Mesendoderm (in vitro differentiated cells): ENCODE measurements at regions not wholly inside any gene's neighbourhood (a gene's known extent, or its start where the extent isn't known, plus 50 kb on each side); places are given as distances from the start of the nearest gene placed in this dataset.
A peak's percentile ranks its signal among the peaks of the same experiment; 100 is the strongest.

Experiments
- DNase-seq: peaks from one replicate; pipeline ENCODE4 v3.0.0; 2013
- H2AK5ac ChIP-seq: 2 replicates; pipeline ENCODE4 v1.6.1; 2013; ENCODE audit warnings: low read length, inconsistent platforms
- H2BK120ac ChIP-seq: 2 replicates; pipeline ENCODE4 v1.6.1; 2013; ENCODE audit warnings: low read depth, mild to moderate bottlenecking, low read length, moderate library complexity, mixed read lengths
- H2BK15ac ChIP-seq: replicated peaks from 2 replicates; pipeline ENCODE4 v1.6.1; 2013; ENCODE audit warnings: low read depth, mild to moderate bottlenecking, moderate library complexity
- H2BK5ac ChIP-seq: 2 replicates; pipeline ENCODE4 v1.6.1; 2013; ENCODE audit warnings: low read length, inconsistent platforms
- H3K18ac ChIP-seq: 2 replicates; pipeline ENCODE4 v1.6.1; 2013; ENCODE audit warnings: mild to moderate bottlenecking, low read length, mixed read lengths
- H3K23ac ChIP-seq: one replicate; pipeline ENCODE4 v1.6.1; 2013; ENCODE audit warnings: low read length
- H3K27ac ChIP-seq: 2 replicates; pipeline ENCODE4 v1.5.1; 2013; ENCODE audit warnings: low read depth, mild to moderate bottlenecking, inconsistent platforms, low read length, moderate library complexity
- H3K27me3 ChIP-seq: 2 replicates; pipeline ENCODE4 v1.6.1; 2013; ENCODE audit warnings: low read length, control low read depth, mild to moderate bottlenecking, inconsistent platforms; ENCODE audit not compliant: insufficient read depth, poor library complexity
- H3K36me3 ChIP-seq: 2 replicates; pipeline ENCODE4 v1.6.1; 2013; ENCODE audit warnings: low read length, inconsistent platforms; ENCODE audit not compliant: control insufficient read depth, insufficient read depth
- H3K4ac ChIP-seq: one replicate; pipeline ENCODE4 v1.6.1; 2013; ENCODE audit warnings: low read depth, mild to moderate bottlenecking, low read length, moderate library complexity
- H3K4me1 ChIP-seq: 2 replicates; pipeline ENCODE4 v1.6.1; 2013; ENCODE audit warnings: low read depth, low read length, inconsistent platforms; ENCODE audit not compliant: control insufficient read depth
- H3K4me2 ChIP-seq: 2 replicates; pipeline ENCODE4 v1.6.1; 2013; ENCODE audit warnings: low read length
- H3K4me3 ChIP-seq: 2 replicates; pipeline ENCODE4 v1.5.1; 2013; ENCODE audit warnings: mild to moderate bottlenecking, low read length
- H3K56ac ChIP-seq: one replicate; pipeline ENCODE4 v1.6.1; 2013; ENCODE audit warnings: low read length
- H3K79me1 ChIP-seq: 2 replicates; pipeline ENCODE4 v1.6.1; 2013; ENCODE audit warnings: low read length, inconsistent platforms
- H3K79me2 ChIP-seq: 2 replicates; pipeline ENCODE4 v1.6.1; 2013; ENCODE audit warnings: mild to moderate bottlenecking, low read length; ENCODE audit not compliant: control insufficient read depth, insufficient read depth
- H3K9ac ChIP-seq: 2 replicates; pipeline ENCODE4 v1.6.1; 2013; ENCODE audit warnings: low read length, inconsistent platforms
- H4K5ac ChIP-seq: one replicate; pipeline ENCODE4 v1.6.1; 2013; ENCODE audit warnings: low read length
- H4K8ac ChIP-seq: one replicate; pipeline ENCODE4 v1.6.1; 2013; ENCODE audit warnings: low read depth, mild to moderate bottlenecking, control low read depth, low read length, moderate library complexity
- WGBS: extraction: QIAGEN DNeasy Blood & Tissue Kit; methylation state at CpG from one replicate; pipeline ENCODE4 v1.1.7; 2013; ENCODE audit warnings: low lambda C conversion rate, missing lambda C conversion rate; ENCODE audit not compliant: insufficient coverage; ENCODE audit errors: extremely low coverage; 5-methylcytosine and 5-hydroxymethylcytosine counted together

DNA sequence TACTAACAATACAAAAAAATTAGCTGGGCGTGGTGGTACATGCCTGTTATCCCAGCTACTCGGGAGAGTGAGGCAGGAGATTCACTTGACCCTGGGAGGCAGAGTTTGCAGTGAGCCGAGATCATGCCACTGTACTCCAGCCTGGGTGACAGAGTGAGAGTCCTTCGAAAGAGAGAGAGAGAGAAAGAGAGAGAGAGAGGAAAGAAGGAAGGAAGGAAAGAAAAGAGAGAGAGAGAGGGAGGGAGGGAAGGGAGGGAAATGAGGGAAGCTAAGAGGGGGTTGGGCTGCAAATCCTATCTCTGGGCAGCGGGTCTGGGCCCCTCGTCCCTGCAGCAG, 59.9 kb upstream of the TFRC start:
- no peak overlapping the region for H4K5ac ChIP-seq
- WGBS, result no CpG with 5 or more reads among the region's 6 CpGs
- no peaks in the 10 kb centered on the region for H3K36me3 ChIP-seq
- no peaks in the 10 kb centered on the region for H3K27me3 ChIP-seq
- no peak overlapping the region for H4K8ac ChIP-seq
- no peak overlapping the region for H3K23ac ChIP-seq
- no peaks in the 10 kb centered on the region for H3K79me1 ChIP-seq
- H3K9ac ChIP-seq, result no peak overlapping the region
- H3K56ac ChIP-seq, result no peak overlapping the region
- no peaks in the 10 kb centered on the region for H3K79me2 ChIP-seq
- H3K27ac ChIP-seq, result no peak overlapping the region
- no peak overlapping the region for H3K4me3 ChIP-seq
- no peak overlapping the region for H2AK5ac ChIP-seq
- H2BK120ac ChIP-seq, result no peak overlapping the region
- H2BK5ac ChIP-seq, result no peak overlapping the region
- H3K18ac ChIP-seq, result no peak overlapping the region
- H3K4me1 ChIP-seq, result no peaks in the 10 kb centered on the region
- H3K4ac ChIP-seq, result no peak overlapping the region
- H2BK15ac ChIP-seq, result no peak overlapping the region
- H3K4me2 ChIP-seq, result no peak overlapping the region
- no peak for DNase-seq

DNA sequence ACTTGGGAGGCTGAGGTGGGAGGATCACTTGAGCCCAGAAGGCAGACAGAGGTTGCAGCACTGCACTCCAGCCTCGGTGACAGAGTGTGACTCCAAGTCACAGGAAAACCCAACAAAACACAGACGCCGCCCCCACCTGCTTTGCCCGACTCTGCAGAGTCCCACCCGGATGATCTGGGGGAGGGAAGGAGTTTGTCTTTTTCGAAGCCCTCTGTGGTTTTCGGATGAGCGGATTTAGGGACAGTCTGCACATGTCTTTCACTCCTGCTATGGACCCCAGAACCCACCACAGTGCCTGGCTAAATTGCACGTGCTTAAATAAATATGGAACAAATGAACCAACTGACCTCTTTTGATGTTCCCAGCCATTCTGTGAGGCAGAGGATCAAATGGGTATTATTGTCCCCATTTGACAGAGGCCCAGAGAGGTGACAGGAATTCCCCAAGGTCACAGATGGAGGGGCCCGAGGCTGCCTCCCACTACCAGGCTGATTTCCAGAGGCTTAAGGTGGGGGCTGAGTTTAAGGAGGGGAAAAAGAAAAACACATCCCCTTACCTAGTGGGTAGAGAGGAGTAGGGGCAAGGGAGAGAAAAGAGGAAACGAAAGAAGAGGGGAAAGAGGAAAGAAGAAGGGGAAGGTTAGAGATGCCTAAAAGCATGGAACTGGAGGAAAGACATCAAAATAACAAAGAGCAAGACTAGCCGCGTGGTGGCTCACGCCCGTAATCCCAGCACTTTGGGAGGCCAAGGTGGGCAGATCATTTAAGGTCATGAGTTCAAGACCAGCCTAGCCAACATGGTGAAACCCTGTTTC, 59.4 kb upstream of the TFRC start:
- H3K36me3 ChIP-seq, result no peaks in the 10 kb centered on the region
- no peak overlapping the region for H3K18ac ChIP-seq
- no CpG with 5 or more reads among the region's 15 CpGs for WGBS

DNA sequence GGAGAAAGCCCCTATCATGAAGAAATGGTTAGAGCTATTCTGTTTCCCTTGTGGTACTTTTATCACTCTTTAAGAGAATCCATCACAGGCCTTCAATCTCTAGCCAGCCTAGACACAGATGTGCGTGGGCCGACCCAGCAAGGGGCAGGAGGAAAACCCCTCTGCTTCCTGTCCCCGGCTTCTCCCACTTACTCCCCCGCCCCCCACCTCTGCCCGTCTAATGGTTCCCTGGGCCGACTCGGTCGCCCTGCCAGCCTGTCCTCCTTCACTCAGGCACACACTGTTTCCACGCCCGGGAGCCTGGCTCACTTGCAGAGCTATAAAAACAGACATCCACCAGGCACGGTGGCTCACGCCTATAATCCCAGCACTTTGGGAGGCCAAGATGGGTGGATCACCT, 58.3 kb upstream of the TFRC start:
- Histone ChIP-seq H3K23ac (no peak overlapping the region), H3K36me3 (no peaks in the 10 kb centered on the region), H3K4me1 (no peaks in the 10 kb centered on the region), H3K56ac (no peak overlapping the region), H3K4me3 (no peak overlapping the region), H3K79me1 (no peaks in the 10 kb centered on the region), H3K4ac (no peak overlapping the region), H3K27ac (no peak overlapping the region), H4K5ac (no peak overlapping the region), H3K18ac (no peak overlapping the region), H2BK120ac (no peak overlapping the region), H3K4me2 (no peak overlapping the region), H4K8ac (no peak overlapping the region), H2BK5ac (no peak overlapping the region), H2AK5ac (no peak overlapping the region), H3K79me2 (no peaks in the 10 kb centered on the region), H3K27me3 (no peaks in the 10 kb centered on the region), H3K9ac (no peak overlapping the region), H2BK15ac (no peak overlapping the region)
- no CpG with 5 or more reads among the region's 12 CpGs for WGBS
- DNase-seq, result no peak

More for the DNA sequence above, 59.4 kb upstream of the TFRC start:
- no peaks in the 10 kb centered on the region for H3K4me1 ChIP-seq
- H2BK120ac ChIP-seq, result no peak overlapping the region
- H2BK15ac ChIP-seq, result no peak overlapping the region
- no peaks in the 10 kb centered on the region for H3K79me2 ChIP-seq
- H4K5ac ChIP-seq, result no peak overlapping the region
- no peaks in the 10 kb centered on the region for H3K27me3 ChIP-seq
- no peak overlapping the region for H3K4me2 ChIP-seq
- H3K23ac ChIP-seq, result no peak overlapping the region
- DNase-seq, result no peak
- no peak overlapping the region for H3K27ac ChIP-seq
- no peak overlapping the region for H3K56ac ChIP-seq
- no peak overlapping the region for H3K4ac ChIP-seq
- no peak overlapping the region for H2BK5ac ChIP-seq
- H3K9ac ChIP-seq, result no peak overlapping the region
- no peak overlapping the region for H3K4me3 ChIP-seq
- no peak overlapping the region for H2AK5ac ChIP-seq
- H4K8ac ChIP-seq, result no peak overlapping the region
- no peaks in the 10 kb centered on the region for H3K79me1 ChIP-seq

DNA sequence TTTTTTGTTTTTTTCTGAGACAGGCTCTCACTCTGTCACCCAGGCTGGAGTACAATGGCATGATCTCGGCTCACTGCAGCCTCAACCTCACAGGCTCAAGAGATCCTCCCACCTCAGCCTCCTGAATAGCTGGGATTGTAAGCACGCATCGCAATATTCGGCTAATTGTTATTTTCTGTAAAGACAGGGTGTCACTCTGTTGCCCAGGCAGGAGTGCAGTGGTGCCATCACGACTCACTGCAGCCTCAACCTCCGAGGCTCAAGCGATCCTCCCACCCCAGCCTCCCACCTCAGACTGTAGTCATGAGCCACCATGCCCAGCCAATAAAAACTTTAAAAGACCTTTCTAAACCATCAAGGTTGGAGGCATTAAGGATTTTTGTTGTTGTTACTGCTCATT, 57.4 kb upstream of the TFRC start:
- Histone ChIP-seq H2BK5ac (no peak overlapping the region), H3K36me3 (no peaks in the 10 kb centered on the region), H2AK5ac (no peak overlapping the region)

DNA sequence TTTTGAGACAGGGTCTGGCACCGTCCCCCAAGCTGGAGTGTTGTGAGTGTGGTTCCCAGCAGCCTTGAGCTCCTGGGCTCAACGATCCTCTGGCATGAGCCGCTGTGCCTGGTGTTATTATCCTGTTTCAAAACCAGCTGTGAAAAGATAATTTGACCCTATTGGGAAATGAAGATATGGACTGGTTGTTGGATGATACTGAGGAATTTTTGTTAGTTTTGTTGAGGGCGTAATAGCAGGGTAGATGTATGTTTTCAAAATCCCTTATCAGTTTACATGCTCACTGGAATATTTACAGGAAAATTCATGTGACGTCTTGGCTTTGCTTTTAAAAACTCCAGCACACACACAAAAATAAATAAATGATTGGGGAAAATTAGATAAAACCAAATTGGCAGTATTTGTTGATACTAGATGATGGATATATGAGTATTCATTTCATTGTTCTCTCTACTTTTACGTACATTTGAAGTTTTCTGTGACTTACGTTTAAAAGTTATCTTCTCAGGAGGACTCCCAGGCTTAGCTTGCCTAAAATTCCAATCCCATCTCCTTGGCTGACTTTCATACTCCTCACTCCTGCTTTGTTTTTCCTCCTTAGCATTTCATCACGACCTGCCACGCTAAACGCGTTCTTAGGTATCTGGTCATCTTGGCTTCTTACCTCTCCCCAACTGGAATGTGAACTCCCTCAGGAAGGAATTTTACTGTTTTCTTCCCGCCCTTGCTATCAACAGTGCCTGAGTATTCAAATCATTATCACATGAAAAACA, 56.8 kb upstream of the TFRC start:
- no peaks in the 10 kb centered on the region for H3K36me3 ChIP-seq
- no peak overlapping the region for H2BK5ac ChIP-seq
- H3K4me3 ChIP-seq, result no peak overlapping the region
- no peak overlapping the region for H3K4ac ChIP-seq
- H2BK120ac ChIP-seq, result no peak overlapping the region
- H3K4me2 ChIP-seq, result no peak overlapping the region
- no peak overlapping the region for H2AK5ac ChIP-seq
- no peak overlapping the region for H3K56ac ChIP-seq
- H3K18ac ChIP-seq, result no peak overlapping the region
- no peaks in the 10 kb centered on the region for H3K4me1 ChIP-seq
- no peaks in the 10 kb centered on the region for H3K79me2 ChIP-seq
- H3K23ac ChIP-seq, result no peak overlapping the region
- no CpG with 5 or more reads among the region's 12 CpGs for WGBS
- no peaks in the 10 kb centered on the region for H3K27me3 ChIP-seq
- H3K9ac ChIP-seq, result no peak overlapping the region
- no peak overlapping the region for H2BK15ac ChIP-seq
- H3K27ac ChIP-seq, result no peak overlapping the region
- peak; percentile 89 for DNase-seq
- no peak overlapping the region for H4K8ac ChIP-seq
- H4K5ac ChIP-seq, result no peak overlapping the region
- H3K79me1 ChIP-seq, result no peaks in the 10 kb centered on the region

More for the DNA sequence above, 57.4 kb upstream of the TFRC start:
- Histone ChIP-seq H3K4me1 (no peaks in the 10 kb centered on the region), H3K18ac (no peak overlapping the region), H3K27me3 (no peaks in the 10 kb centered on the region), H3K79me1 (no peaks in the 10 kb centered on the region), H3K4me2 (no peak overlapping the region), H4K5ac (no peak overlapping the region), H3K27ac (no peak overlapping the region), H2BK15ac (no peak overlapping the region), H3K9ac (no peak overlapping the region), H3K23ac (no peak overlapping the region), H3K4me3 (no peak overlapping the region), H3K4ac (no peak overlapping the region), H3K79me2 (no peaks in the 10 kb centered on the region), H2BK120ac (no peak overlapping the region), H3K56ac (no peak overlapping the region), H4K8ac (no peak overlapping the region)
- WGBS, result no CpG with 5 or more reads among the region's 7 CpGs
- no peak for DNase-seq
